Suprapubic skin (tissue), 4 donors: ENCODE measurements at regions not wholly inside any gene's neighbourhood (a gene's known extent, or its start where the extent isn't known, plus 50 kb on each side); places are given as distances from the start of the nearest gene placed in this dataset.

Experiments used
- EP300 ChIP-seq: sonication (generic); formaldehyde crosslinking; IDR thresholded peaks from one replicate; pipeline ENCODE4 v1.6.1; 2017; ENCODE audit warnings: antibody characterized with exemption
- POLR2A ChIP-seq, 2 donors: fragments of 450-650 bp; IDR thresholded peaks; one replicate each; pipeline ENCODE4 v1.6.1; 2017; ENCODE audit warnings: antibody characterized with exemption in 2 of 2, mild to moderate bottlenecking in 2 of 2, moderate library complexity in 2 of 2
- POLR2AphosphoS5 ChIP-seq, 3 donors: sonication (generic); formaldehyde crosslinking; IDR thresholded peaks; one replicate each; pipeline ENCODE4 v1.6.1; 2017; ENCODE audit warnings: antibody characterized with exemption in 3 of 3
- TF ChIP-seq, protein P1 (sequence below), 2 donors: fragments of 200-600 bp in 1 of 2; fragments of 450-650 bp in 1 of 2; sonication (generic) in 1 of 2; IDR thresholded peaks; one replicate each; pipeline ENCODE4 v1.5.1; 2016 to 2019; ENCODE audit warnings: antibody characterized with exemption in 2 of 2, mild to moderate bottlenecking in 1 of 2, moderate library complexity in 1 of 2

GRCh38 chr19:31534231-31534630 lies 185.0 kb upstream of the TSHZ3 start:
- TF ChIP-seq, protein P1, sequence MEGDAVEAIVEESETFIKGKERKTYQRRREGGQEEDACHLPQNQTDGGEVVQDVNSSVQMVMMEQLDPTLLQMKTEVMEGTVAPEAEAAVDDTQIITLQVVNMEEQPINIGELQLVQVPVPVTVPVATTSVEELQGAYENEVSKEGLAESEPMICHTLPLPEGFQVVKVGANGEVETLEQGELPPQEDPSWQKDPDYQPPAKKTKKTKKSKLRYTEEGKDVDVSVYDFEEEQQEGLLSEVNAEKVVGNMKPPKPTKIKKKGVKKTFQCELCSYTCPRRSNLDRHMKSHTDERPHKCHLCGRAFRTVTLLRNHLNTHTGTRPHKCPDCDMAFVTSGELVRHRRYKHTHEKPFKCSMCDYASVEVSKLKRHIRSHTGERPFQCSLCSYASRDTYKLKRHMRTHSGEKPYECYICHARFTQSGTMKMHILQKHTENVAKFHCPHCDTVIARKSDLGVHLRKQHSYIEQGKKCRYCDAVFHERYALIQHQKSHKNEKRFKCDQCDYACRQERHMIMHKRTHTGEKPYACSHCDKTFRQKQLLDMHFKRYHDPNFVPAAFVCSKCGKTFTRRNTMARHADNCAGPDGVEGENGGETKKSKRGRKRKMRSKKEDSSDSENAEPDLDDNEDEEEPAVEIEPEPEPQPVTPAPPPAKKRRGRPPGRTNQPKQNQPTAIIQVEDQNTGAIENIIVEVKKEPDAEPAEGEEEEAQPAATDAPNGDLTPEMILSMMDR (IDR thresholded peaks at IDR 0.05), result no peak
- TF ChIP-seq EP300 (no peak), POLR2A (IDR thresholded peaks at IDR 0.05) (no peak), POLR2AphosphoS5 (IDR thresholded peaks at IDR 0.05) (no peak)
